ENCODE measurements at regions not wholly inside any gene's neighbourhood (a gene's known extent, or its start where the extent isn't known, plus 50 kb on each side); places are given as distances from the start of the nearest gene placed in this dataset.

GRCh38 chr21:27021801-27022200 is 54.9 kb upstream of the ADAMTS5 start:
- no peak for TF ChIP-seq POLR2A (IDR thresholded peaks at IDR 0.05)
- TF ChIP-seq CTCF (IDR thresholded peaks at IDR 0.05) = no peak
- TF ChIP-seq EP300 (IDR thresholded peaks at IDR 0.05) = no peak
